Keratinocyte (primary cell): ENCODE measurements at regions not wholly inside any gene's neighbourhood (a gene's known extent, or its start where the extent isn't known, plus 50 kb on each side); places are given as distances from the start of the nearest gene placed in this dataset.

Experiments
- DNase-seq: peaks from one replicate; pipeline ENCODE4 v3.0.0-alpha.2; 2011; ENCODE audit warnings: low read depth, missing footprints, low spot score
- FAIRE-seq: peaks from 2 replicates; lab custom pipeline; 2011; peaks lifted over from hg19 to GRCh38; lab: Jason Lieb, UNC
- H2AFZ ChIP-seq: 2 replicates; pipeline ENCODE4 v1.6.0; 2012; ENCODE audit warnings: low read length, control low read depth, inconsistent platforms; ENCODE audit not compliant: control insufficient read depth
- H3K27ac ChIP-seq: 2 replicates; pipeline ENCODE4 v1.5.1; 2011; ENCODE audit warnings: low read length; ENCODE audit not compliant: control insufficient read depth, insufficient read depth
- H3K27me3 ChIP-seq: 3 replicates; pipeline ENCODE4 v1.6.0; 2011; ENCODE audit warnings: low read length; ENCODE audit not compliant: control insufficient read depth, insufficient read depth; ENCODE audit errors: extremely low read depth
- H3K36me3 ChIP-seq, 2 experiments: 2 replicates in 1 of 2; 3 replicates in 1 of 2; pipeline ENCODE4 v1.5.1; 2011; ENCODE audit warnings: low read length in 2 of 2, mild to moderate bottlenecking in 1 of 2; ENCODE audit not compliant: control insufficient read depth in 2 of 2, insufficient read depth in 2 of 2; ENCODE audit errors: extremely low read depth in 1 of 2
- H3K4me1 ChIP-seq: 3 replicates; pipeline ENCODE4 v1.5.1; 2011; ENCODE audit warnings: low read length; ENCODE audit not compliant: control insufficient read depth, insufficient read depth; ENCODE audit errors: extremely low read depth
- H3K4me2 ChIP-seq: 3 replicates; pipeline ENCODE4 v1.6.0; 2011; ENCODE audit warnings: low read depth, low read length; ENCODE audit not compliant: control insufficient read depth, insufficient read depth; ENCODE audit errors: extremely low read depth
- H3K4me3 ChIP-seq, 3 experiments: fragments of 200-600 bp in 1 of 3; sonication (generic) in 1 of 3; 2 replicates in 2 of 3; 3 replicates in 1 of 3; pipeline ENCODE4 v1.5.1; 2011 to 2016; ENCODE audit warnings: low read length in 3 of 3, mild to moderate bottlenecking in 3 of 3, control low read depth in 2 of 3, inconsistent platforms in 1 of 3, low read depth in 1 of 3, mixed read lengths in 1 of 3, mixed run types in 1 of 3, moderate library complexity in 1 of 3; ENCODE audit not compliant: control insufficient read depth in 2 of 3, insufficient read depth in 2 of 3; ENCODE audit errors: extremely low read depth in 1 of 3
- H3K79me2 ChIP-seq: 2 replicates; pipeline ENCODE4 v1.6.0; 2012; ENCODE audit warnings: low read length; ENCODE audit not compliant: control insufficient read depth, insufficient read depth
- H3K9ac ChIP-seq: 3 replicates; pipeline ENCODE4 v1.6.0; 2011; ENCODE audit warnings: low read length; ENCODE audit not compliant: control insufficient read depth, insufficient read depth; ENCODE audit errors: extremely low read depth
- H3K9me1 ChIP-seq: 3 replicates; pipeline ENCODE4 v1.6.0; 2011; ENCODE audit warnings: low read length; ENCODE audit not compliant: control insufficient read depth, insufficient read depth; ENCODE audit errors: extremely low read depth
- H3K9me3 ChIP-seq: 2 replicates; pipeline ENCODE4 v1.5.1; 2012; ENCODE audit warnings: low read depth, low read length; ENCODE audit not compliant: control insufficient read depth
- H4K20me1 ChIP-seq: 3 replicates; pipeline ENCODE4 v1.6.0; 2011; ENCODE audit warnings: low read length; ENCODE audit not compliant: control insufficient read depth, insufficient read depth; ENCODE audit errors: extremely low read depth
- EZH2 ChIP-seq: IDR thresholded peaks from one replicate; pipeline ENCODE4 v1.6.1; 2012; ENCODE audit warnings: inconsistent platforms, mild to moderate bottlenecking, low read length, moderate library complexity
- dilution Hi-C: fragments of 300-500 bp; cut with MboI; formaldehyde crosslinking; loops from one replicate; pipeline ENCODE4 v1.7.0; 2020; ENCODE audit warnings: low sequenced_read_pairs; ENCODE audit not compliant: extremely low pct_ligation_motif_present
- TF ChIP-seq, protein P1 (sequence below), 3 experiments: IDR thresholded peaks in 1 of 3; conservative IDR thresholded peaks in 1 of 3; optimal IDR thresholded peaks in 1 of 3; 2 replicates in 2 of 3; 3 replicates in 1 of 3; pipeline versions ENCODE3 to v1.5.1; 2011; ENCODE audit warnings: low read length in 3 of 3, mild to moderate bottlenecking in 3 of 3, moderate library complexity in 2 of 3, control low read depth in 1 of 3, inconsistent platforms in 1 of 3; ENCODE audit not compliant: insufficient read depth in 2 of 3; ENCODE audit errors: extremely low read depth in 1 of 3

DNA sequence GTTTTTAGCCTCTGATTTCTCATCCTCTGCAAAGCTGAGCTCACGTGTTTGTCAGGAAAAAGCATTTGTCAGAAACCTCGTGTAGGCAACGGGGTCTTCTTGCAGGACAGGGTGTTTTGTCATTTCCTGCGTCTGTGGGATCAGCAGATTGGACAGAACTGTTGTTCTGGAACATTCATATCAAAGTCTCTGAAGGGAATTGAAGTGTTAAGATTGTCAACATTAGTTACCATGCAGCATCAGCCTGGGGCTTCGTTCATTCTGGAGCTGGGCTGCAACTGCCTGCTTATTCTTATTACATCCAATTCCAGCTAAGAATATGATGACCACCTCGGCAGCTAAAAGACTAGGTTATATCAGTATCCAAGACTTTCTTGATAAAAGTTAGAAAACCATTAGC lies 71.0 kb upstream of the RALGAPA2 start:
- no peak for FAIRE-seq
- Histone ChIP-seq H3K27me3 (no peaks in the 10 kb centered on the region), H3K4me3 (no peak overlapping the region), H3K36me3 (no peaks in the 10 kb centered on the region), H4K20me1 (no peaks in the 10 kb centered on the region), H3K9me1 (no peaks in the 10 kb centered on the region), H3K4me2 (no peak overlapping the region), H3K4me1 (no peaks in the 10 kb centered on the region), H3K9ac (no peak overlapping the region), H2AFZ (no peak overlapping the region), H3K9me3 (no peaks in the 10 kb centered on the region), H3K79me2 (no peaks in the 10 kb centered on the region), H3K27ac (no peak overlapping the region)
- no peak for DNase-seq
- no peak for TF ChIP-seq EZH2
- TF ChIP-seq, protein P1, sequence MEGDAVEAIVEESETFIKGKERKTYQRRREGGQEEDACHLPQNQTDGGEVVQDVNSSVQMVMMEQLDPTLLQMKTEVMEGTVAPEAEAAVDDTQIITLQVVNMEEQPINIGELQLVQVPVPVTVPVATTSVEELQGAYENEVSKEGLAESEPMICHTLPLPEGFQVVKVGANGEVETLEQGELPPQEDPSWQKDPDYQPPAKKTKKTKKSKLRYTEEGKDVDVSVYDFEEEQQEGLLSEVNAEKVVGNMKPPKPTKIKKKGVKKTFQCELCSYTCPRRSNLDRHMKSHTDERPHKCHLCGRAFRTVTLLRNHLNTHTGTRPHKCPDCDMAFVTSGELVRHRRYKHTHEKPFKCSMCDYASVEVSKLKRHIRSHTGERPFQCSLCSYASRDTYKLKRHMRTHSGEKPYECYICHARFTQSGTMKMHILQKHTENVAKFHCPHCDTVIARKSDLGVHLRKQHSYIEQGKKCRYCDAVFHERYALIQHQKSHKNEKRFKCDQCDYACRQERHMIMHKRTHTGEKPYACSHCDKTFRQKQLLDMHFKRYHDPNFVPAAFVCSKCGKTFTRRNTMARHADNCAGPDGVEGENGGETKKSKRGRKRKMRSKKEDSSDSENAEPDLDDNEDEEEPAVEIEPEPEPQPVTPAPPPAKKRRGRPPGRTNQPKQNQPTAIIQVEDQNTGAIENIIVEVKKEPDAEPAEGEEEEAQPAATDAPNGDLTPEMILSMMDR (optimal IDR thresholded peaks at IDR 0.05 in 1 of 3, IDR thresholded peaks at IDR 0.05 in 1 of 3, conservative IDR thresholded peaks at IDR 0.05 in 1 of 3; ENCODE audit: extremely low read depth in 1 of 3, insufficient read depth in 2 of 3, low read length in 3 of 3) = no peak
- dilution Hi-C loops = no loop called here

DNA sequence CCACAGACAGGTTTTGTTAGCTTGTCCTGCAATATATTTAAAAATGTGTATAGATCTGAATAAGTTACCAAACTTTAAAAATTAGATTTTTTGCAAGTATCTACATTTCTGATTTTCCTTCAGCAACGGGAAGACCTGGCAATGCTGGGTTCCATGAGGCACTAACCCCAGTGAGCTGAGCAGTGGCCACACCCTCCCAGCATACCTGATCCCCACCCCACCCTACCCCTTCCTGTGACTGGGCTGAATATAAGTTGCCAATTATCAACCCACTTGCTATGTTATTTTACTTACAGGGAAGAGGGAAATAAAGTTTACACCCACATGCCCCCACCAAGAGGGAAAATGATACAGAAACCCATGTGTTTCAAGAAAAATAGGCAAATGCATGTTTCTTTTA lies 70.3 kb upstream of the RALGAPA2 start:
- Histone ChIP-seq H3K36me3 (no peaks in the 10 kb centered on the region), H3K27me3 (no peaks in the 10 kb centered on the region), H3K27ac (no peak overlapping the region), H3K4me3 (no peak overlapping the region), H4K20me1 (no peaks in the 10 kb centered on the region), H3K4me1 (no peaks in the 10 kb centered on the region), H2AFZ (no peak overlapping the region), H3K4me2 (no peak overlapping the region), H3K9ac (no peak overlapping the region), H3K79me2 (no peaks in the 10 kb centered on the region), H3K9me1 (no peaks in the 10 kb centered on the region), H3K9me3 (no peaks in the 10 kb centered on the region)
- no peak for DNase-seq
- TF ChIP-seq, protein P1 (optimal IDR thresholded peaks at IDR 0.05 in 1 of 3, IDR thresholded peaks at IDR 0.05 in 1 of 3, conservative IDR thresholded peaks at IDR 0.05 in 1 of 3; ENCODE audit: extremely low read depth in 1 of 3, insufficient read depth in 2 of 3, low read length in 3 of 3) = no peak
- TF ChIP-seq EZH2 = no peak
- dilution Hi-C loops = no loop called here
- FAIRE-seq = no peak
